HG02973 (cell line): ENCODE measurements at regions not wholly inside any gene's neighbourhood (a gene's known extent, or its start where the extent isn't known, plus 50 kb on each side); places are given as distances from the start of the nearest gene placed in this dataset.
"Not testable (repeated sequence)": the region's sequence is repeated elsewhere in the genome, so short reads cannot be mapped to it uniquely, and the experiment has no call there.

ENCODE experiments used
- ATAC-seq: cut with Tn5 transposase; IDR thresholded peaks from one replicate; pipeline ENCODE4 v1.9.1; 2021; ENCODE audit warnings: moderate library complexity; ENCODE audit not compliant: unreplicated experiment

DNA sequence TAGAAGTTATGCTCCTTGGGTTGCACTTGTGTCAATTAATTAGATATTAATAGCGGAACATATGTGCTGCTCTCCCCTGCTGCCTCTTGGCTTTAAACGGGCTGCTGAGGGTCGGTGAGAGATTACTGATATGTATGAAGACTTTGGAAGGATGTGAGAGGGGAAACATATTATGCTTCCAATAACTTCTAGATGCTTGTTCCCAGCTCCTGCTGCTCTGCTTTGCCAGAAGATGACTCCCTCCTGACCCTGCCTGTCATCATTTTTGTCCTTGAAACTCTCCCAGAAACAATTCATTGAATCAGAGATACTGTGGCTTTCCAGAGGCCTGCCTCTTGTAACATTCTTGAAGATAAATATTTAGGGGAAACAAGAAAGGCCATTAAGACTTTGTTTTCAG, 300.1 kb upstream of the STXBP6 start:
- ATAC-seq = no peak

DNA sequence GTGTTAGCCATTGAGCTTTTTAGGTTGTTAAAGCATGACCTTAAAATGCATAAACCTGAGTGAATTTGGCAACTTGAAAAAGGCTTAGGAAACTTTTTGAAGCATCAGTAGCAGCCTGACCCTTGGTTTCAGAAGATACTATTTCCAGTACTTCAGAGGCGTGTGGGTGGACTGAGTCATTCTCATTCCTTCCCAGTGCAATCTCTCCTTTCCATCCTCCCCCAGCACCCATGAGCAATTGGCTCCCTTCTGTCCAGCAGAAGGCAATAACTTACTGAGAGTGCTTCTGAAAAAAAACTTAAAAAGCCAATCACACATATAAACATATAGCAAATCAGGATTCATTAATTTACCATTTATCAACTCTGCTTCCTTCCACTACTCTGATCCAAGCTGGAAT, 299.3 kb upstream of the STXBP6 start:
- ATAC-seq = no peak

DNA sequence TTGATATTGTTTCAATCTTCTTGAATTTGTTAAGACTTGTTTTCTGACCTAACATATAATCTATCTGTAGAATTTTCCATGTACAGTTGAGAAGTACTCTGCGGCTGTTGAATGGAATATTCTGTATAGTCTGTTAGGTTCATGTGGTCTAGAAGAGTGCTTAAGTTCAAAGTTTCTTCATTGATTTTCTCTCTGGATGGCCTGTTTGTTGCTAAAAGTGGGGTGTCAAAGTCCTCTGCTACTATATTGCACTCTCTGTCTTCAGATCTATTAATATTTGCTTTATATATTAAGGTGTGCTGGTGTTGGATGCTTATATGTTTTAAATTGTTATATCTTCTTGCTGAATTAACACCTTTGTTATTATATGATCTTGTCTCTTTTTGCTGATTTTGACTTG, 290.9 kb upstream of the STXBP6 start:
- no peak for ATAC-seq

DNA sequence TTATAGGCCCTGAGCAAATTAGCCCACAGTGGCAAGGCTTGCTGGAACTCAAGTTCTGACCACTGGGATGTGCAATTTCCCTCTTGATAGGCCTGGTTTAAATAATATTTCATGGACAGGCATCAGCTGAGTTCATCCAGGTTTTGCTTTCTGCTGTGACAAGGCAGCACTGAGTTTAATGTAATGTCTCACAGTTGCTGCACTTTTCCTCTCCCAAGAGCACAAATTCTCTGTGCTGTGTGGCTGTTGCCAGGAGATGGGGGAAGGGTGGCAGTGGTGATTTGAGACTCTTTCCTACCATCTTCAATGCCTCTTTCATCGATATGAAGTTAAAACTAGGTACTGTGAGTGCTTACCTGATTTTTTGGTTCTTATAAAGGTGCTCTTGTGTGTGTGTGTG, 272.8 kb upstream of the STXBP6 start:
- ATAC-seq = no peak

DNA sequence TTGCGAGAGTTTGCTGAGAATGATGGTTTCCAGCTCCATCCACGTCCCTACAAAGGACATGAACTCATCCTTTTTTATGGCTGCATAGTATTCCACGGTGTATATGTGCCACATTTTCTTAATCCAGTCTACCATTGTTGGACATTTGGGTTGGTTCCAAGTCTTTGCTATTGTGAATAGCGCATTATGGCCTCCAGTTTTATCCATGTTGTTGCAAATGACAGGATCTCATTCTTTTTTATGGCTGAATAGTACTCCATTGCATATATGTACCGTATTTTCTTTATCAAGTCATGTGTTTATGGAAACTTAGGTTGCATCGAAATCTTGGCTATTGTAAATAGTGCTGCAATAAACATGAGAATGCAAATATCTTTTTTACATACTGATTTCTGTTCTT, 266.1 kb upstream of the STXBP6 start:
- not testable (repeated sequence) for ATAC-seq

DNA sequence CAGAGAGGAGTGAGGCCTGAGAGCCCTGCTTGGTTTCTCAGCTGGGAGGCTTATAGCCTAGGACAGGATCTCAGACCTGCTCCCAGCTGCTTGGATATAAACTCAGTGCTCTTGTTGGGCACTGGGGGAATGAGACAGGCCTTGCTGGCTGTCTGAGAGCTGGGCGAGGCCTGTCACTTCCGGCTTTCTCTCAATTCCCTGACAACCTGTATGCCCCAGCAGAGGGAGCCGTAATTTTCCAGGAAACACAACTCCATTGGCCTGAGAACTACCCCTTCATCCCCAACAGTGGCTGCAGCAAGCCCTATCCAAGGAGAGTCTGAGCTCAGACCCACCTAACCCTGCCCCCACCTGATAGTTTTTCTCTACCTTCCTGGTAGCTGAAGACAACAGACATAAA, 258.3 kb upstream of the STXBP6 start:
- no peak for ATAC-seq

DNA sequence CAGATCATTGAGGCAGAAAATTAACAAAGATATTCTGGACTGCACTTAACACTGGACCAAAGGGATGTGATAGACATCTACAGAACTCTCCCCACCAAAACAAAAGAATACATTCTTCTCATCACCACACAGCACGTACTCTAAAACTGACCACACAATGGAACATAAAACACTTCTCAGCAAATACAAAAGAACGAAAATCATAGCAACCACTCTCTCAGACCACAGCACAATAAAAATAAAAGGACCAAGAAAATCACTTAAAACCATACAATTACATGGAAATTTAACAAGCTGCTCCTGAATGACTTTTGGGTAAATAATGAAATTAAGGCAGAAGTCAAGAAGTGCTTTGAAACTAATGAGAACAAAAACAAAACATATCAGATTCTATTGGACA, 254.0 kb upstream of the STXBP6 start:
- no peak for ATAC-seq

DNA sequence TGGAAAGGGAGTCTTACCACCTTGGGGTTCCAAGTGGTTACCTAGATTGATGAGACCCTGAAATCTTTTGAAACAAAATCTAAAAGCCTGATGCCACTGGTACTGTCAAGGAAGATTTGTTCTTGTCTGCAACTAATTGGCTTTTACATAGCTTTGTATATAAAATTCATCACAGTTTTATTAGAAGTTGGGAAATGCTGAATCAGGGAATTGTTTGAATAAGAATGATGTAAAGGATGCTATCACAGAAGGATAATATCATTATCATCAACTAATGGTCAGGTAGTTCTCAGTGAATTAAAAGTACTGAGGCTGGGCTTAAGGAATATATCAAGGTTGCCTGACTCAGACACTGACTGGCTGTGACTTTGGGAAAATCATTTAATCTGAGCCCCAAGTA, 248.3 kb upstream of the STXBP6 start:
- ATAC-seq = no peak

DNA sequence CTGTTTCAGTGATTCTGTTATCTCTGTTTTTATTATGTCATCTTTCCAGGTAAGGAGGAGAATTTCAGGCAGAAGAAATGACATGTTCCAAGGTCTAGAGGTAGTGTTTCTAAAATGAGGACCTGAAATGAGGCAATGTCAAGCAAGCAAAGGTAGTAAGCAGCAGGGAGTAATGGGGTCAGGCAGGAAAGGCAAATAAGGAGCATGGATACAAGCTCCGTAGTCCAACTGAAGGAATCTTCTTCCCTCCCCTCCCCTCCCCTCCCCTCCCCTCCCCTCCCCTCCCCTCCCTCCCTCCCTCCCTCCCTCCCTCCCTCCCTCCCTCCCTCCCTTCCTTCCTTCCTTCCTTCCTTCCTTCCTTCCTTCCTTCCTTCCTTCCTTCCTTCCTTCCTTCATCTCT, 240.2 kb upstream of the STXBP6 start:
- not testable (repeated sequence) for ATAC-seq

- no peak for ATAC-seq
Measured at GRCh38 chr14:25274529-25274928, 224.6 kb upstream of the STXBP6 start.

DNA sequence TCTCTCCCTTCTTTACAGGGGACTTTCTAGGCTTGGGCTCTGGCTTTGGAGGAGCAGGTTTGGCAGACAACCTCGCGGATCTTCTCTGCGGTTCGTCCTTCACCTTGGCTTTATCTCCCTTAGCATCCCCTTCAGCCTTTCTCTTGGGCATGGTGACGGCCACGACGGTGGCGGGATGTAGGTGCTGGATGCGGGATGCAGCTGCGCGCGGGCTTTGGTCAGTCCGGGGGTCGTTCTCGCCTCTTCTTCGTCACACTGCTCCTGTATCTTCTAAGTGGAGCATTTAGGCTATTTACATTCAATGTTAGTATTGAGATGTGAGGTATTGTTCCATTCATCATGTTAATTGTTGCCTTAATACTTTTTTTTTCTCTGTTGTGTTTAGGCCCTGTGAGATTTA, 217.2 kb upstream of the STXBP6 start:
- no peak for ATAC-seq

- no peak for ATAC-seq
Measured at GRCh38 chr14:25259470-25259869, 209.5 kb upstream of the STXBP6 start.

DNA sequence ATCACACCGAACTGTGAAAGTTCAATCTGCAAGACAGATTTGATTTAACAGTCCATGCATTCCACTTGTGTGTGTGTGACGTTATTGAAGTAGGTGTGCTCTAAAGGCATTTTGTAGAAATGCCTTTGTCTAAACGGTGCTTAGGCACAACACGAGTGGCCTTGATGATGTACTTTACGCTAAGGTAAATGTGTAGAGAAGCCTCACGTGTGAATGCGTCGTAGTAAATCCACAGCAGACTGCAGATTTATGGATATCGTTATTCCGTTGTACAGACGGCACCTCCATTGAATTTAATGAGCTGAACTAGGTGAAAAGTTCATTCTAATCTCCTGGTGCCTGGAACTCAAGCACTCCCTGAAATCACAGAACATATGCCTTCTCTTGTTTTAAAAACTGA, 202.8 kb upstream of the STXBP6 start:
- ATAC-seq = no peak

DNA sequence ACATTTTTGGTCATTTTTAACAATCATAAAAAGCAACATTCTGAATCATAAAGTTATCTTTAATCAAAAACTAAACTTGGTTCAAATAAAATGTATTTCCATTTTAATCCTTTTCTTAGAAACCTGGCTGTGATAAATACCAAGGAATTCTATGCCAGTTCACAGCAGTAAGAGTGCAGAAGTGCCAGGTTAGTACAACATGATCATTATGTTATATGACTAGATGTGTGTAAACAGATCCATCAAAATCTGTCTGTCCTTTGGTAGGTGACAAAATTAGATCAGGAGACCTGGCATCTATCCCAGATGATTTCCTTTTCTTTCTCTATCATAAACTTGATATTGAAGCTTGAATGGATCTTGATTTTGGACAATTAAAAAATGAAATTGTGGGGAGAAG, 200.6 kb upstream of the STXBP6 start:
- no peak for ATAC-seq

DNA sequence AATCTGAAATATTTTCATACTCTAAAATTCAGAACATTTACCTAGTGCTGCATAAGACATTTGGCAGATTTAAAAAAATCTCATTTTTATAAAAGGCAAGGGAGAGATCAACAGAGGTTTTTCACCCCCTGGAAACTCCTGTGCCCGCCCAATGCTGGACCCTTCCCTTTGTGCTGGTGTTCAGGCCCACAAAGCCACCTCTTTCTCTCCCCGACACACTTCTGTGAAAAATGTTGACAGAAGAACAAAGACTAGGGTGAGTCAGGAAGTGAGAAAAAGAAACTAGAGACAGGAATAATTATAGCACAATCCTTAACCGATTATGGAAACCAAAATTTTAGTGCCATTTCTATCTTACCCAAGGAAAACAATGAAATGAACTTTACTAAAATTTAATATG, 197.7 kb upstream of the STXBP6 start:
- ATAC-seq = no peak

DNA sequence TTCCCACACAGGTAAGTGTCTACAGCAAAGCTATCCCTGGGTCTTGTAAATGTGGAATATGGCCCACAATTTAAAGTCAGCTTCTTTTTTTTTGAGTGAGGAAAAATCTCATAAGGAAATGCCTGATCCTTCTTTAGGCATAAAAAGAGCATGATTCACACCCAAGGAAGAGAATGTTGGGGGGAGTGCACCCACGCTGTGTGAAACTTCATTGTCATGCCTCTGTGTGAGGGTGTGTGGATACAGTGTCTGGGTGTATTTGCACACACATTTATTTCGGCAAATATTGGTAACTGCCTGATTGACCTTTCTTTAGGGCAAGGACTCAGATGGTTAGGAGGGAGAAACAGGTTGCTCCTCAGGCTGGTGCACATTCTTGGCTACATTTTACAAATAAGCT, 196.8 kb upstream of the STXBP6 start:
- ATAC-seq = no peak

GRCh38 chr14:25239170-25239569, 189.2 kb upstream of the STXBP6 start:
- ATAC-seq = no peak

DNA sequence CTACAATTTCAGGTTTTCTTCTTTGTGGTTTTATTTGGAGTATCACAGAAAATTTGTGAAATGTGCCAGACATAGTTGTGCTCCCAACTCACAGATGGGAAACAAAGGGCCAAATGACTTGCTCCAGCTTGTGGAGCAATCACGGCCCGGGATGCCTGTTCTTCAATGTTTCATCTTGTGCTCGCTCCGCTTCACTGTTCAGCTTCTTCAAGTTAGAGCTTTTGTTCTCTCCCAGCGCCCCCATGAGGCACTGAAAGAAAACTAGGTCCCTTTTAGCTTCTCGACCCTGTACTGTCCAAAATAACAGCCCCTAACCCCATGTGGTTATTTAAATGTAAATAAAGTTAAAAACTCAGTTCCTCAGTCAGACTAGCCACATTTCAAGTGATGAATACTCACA, 187.9 kb upstream of the STXBP6 start:
- no peak for ATAC-seq

DNA sequence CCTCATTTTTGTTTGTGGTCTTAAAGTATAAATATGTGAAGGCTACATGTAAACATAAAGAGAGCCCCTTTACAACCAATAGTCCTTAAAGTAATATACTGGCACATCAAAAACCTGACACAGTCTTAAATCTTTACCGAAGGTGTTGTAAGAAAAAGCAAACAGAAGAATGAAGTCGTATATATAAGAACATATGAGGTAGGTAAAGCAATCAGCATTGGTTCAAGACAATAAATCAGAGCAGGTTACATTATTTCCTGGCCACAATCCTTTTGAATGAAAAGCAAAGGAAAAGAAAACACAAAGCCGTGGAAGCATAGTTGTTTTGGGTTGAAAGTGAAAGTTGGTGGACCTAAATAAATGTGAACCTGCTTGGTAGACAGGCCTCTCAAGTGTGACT, 183.7 kb upstream of the STXBP6 start:
- ATAC-seq = no peak

- no peak for ATAC-seq
Measured at GRCh38 chr14:25231004-25231403, 181.1 kb upstream of the STXBP6 start.

DNA sequence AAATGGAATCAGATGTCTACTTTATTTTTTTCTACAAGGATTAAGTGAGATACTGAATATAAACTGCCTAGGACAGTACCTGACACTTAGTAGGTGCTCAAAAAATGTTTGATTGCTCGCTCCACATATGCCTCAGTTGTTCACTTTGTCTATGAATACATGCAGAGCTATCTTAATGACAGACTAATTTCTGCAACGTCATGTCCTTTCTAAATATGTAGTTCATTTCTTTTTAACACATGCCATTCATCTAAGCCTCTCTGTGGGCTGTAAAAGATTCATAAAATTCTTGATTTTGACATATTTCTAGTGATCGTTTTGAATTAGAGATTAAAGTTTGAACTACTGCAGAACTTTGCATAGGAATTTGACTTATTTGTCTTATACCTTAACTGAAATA, 176.3 kb upstream of the STXBP6 start:
- ATAC-seq = no peak

DNA sequence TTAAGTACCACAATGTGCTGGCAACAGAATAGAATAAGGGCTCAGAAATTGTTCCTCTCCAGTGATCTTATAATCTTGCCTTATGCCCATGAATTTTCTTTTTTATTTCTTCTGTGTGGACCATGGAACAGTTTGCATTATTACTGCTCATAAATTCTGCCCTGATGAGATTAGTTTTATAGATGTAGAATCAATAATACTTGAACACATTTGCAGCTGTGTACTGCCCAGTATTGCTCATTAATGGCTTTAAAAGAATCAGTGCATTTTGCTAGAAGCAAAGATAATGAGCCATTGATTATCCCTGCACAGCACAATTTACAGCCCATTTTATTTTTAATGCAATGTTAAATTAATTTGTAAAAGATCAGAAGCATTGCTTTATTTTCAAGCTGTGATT, 172.3 kb upstream of the STXBP6 start:
- ATAC-seq = no peak

- no peak for ATAC-seq
Measured at GRCh38 chr14:25220514-25220913, 170.6 kb upstream of the STXBP6 start.

DNA sequence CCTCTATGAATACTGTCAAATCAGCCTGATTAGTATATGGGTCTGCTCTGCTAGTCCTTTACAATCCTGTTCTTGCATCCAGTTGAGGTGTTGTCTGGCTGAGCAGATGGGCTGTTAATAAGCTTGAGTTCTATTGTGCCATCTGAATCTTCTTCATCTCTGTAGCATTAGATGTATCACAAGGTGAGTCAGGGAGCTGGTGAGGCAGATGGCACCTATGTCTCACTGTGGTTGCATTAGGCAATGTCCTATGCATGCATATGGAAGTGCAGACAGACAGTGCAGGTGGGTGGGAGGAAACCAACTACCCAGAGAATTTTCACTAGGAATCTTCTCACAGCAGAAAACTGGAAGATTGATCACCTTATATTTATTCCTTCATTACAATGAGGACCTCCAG, 165.7 kb upstream of the STXBP6 start:
- ATAC-seq = no peak
